ENCODE measurements at regions not wholly inside any gene's neighbourhood (a gene's known extent, or its start where the extent isn't known, plus 50 kb on each side); places are given as distances from the start of the nearest gene placed in this dataset.

GRCh38 chr4:164440199-164440598 is 313.7 kb upstream of the SMIM31 start:
- TF ChIP-seq CTCF (IDR thresholded peaks at IDR 0.05) (no peak), ZFX (IDR thresholded peaks at IDR 0.05; ENCODE audit: borderline replicate concordance) (no peak)

Measured in 22Rv1 (cell line).